SK-N-SH (cell line): ENCODE measurements at regions not wholly inside any gene's neighbourhood (a gene's known extent, or its start where the extent isn't known, plus 50 kb on each side); places are given as distances from the start of the nearest gene placed in this dataset.

ENCODE experiments used
- CTCF ChIA-PET: fragments of 300-600, 350-600 bp; formaldehyde crosslinking; extraction: SDS; loops from one replicate; lab custom pipeline; 2021; lab: Yijun Ruan, JAX
- POLR2A ChIA-PET: fragments of 350-600 bp; sonication (Branson Sonifier 250); formaldehyde crosslinking; extraction: SDS; loops from one replicate; lab custom pipeline; 2020; ENCODE audit warnings: antibody characterized with exemption, inconsistent platforms; lab: Yijun Ruan, JAX
- DNase-seq: peaks from one replicate; pipeline ENCODE4 v3.0.0; 2012
- H2AFZ ChIP-seq: fragments of 200-600 bp; sonication (generic); 2 replicates; pipeline ENCODE4 v1.8.1; 2016; ENCODE audit warnings: antibody characterized with exemption, mild to moderate bottlenecking, low read depth
- H3F3A ChIP-seq: fragments of 200-600 bp; sonication (generic); replicated peaks from 2 replicates; pipeline ENCODE3; 2016; ENCODE audit warnings: antibody characterized with exemption, mild to moderate bottlenecking; ENCODE audit not compliant: insufficient read depth
- H3K27ac ChIP-seq, 2 experiments: fragments of 200-500 bp in 1 of 2; fragments of 200-600 bp in 1 of 2; sonication (Bioruptor generic) in 1 of 2; sonication (generic), shearing (Covaris generic) in 1 of 2; 2 replicates each; pipeline versions ENCODE4 v1.5.1 to v1.6.1; 2014 to 2016; ENCODE audit warnings: low read depth in 2 of 2, inconsistent platforms in 1 of 2, low read length in 1 of 2, mild to moderate bottlenecking in 1 of 2, mixed read lengths in 1 of 2
- H3K27me3 ChIP-seq: fragments of 200-600 bp; sonication (generic), shearing (Covaris generic); 2 replicates; pipeline ENCODE4 v1.6.1; 2016; ENCODE audit warnings: mixed run types; ENCODE audit not compliant: insufficient read depth
- H3K36me3 ChIP-seq, 2 experiments: fragments of 200-500 bp in 1 of 2; fragments of 200-600 bp in 1 of 2; sonication (Bioruptor generic) in 1 of 2; sonication (generic) in 1 of 2; replicated peaks in 1 of 2; 2 replicates each; pipeline versions ENCODE3 to v1.5.1; 2014 to 2016; ENCODE audit warnings: low read length in 1 of 2, mild to moderate bottlenecking in 1 of 2; ENCODE audit not compliant: insufficient read depth in 2 of 2, control insufficient read depth in 1 of 2
- H3K4me1 ChIP-seq, 2 experiments: fragments of 200-500 bp in 1 of 2; fragments of 200-600 bp in 1 of 2; sonication (Bioruptor generic) in 1 of 2; sonication (generic), shearing (Covaris generic) in 1 of 2; 2 replicates each; pipeline versions ENCODE4 v1.5.1 to v1.6.1; 2014 to 2016; ENCODE audit warnings: low read depth in 1 of 2, low read length in 1 of 2, mixed run types in 1 of 2; ENCODE audit not compliant: insufficient read depth in 2 of 2, control insufficient read depth in 1 of 2
- H3K4me2 ChIP-seq: fragments of 200-600 bp; sonication (generic), shearing (Covaris generic); 2 replicates; pipeline ENCODE4 v1.6.1; 2017; ENCODE audit warnings: mixed run types
- H3K4me3 ChIP-seq, 2 experiments: fragments of 200-500 bp in 1 of 2; fragments of 200-600 bp in 1 of 2; sonication (Bioruptor generic) in 1 of 2; sonication (generic), shearing (Covaris generic) in 1 of 2; 2 replicates each; pipeline versions ENCODE4 v1.5.1 to v1.8.1; 2014 to 2016; ENCODE audit warnings: low read depth in 2 of 2, inconsistent platforms in 1 of 2, low read length in 1 of 2, mild to moderate bottlenecking in 1 of 2, mixed read lengths in 1 of 2, moderate library complexity in 1 of 2
- H3K79me2 ChIP-seq: fragments of 200-600 bp; sonication (generic); 2 replicates; pipeline ENCODE4 v1.8.1; 2017; ENCODE audit warnings: mild to moderate bottlenecking; ENCODE audit not compliant: insufficient read depth
- H3K9ac ChIP-seq: fragments of 200-600 bp; sonication (generic); 2 replicates; pipeline ENCODE4 v1.6.1; 2017; ENCODE audit warnings: mixed run types
- H3K9me2 ChIP-seq: fragments of 200-600 bp; sonication (generic); 2 replicates; pipeline ENCODE4 v1.6.1; 2017; ENCODE audit warnings: mixed run types
- H3K9me3 ChIP-seq: fragments of 200-600 bp; sonication (generic); 2 replicates; pipeline ENCODE4 v1.6.1; 2017; ENCODE audit warnings: mixed run types, mild to moderate bottlenecking, moderate library complexity
- H4K20me1 ChIP-seq: fragments of 200-600 bp; sonication (generic); 2 replicates; pipeline ENCODE4 v1.6.1; 2017; ENCODE audit warnings: mild to moderate bottlenecking, mixed run types; ENCODE audit not compliant: insufficient read depth
- CHD2 ChIP-seq: fragments of 150-350 bp; IDR thresholded peaks from 2 replicates; pipeline ENCODE4 v1.6.1; 2018; ENCODE audit warnings: low read length; ENCODE audit not compliant: partially characterized antibody
- ELF1 ChIP-seq: IDR thresholded peaks from 2 replicates; pipeline ENCODE4 v1.4.0; 2012
- EZH2phosphoT487 ChIP-seq: fragments of 200-600 bp; sonication (generic); IDR thresholded peaks from 2 replicates; pipeline ENCODE4 v1.6.1; 2017; ENCODE audit warnings: low read depth, mixed run types, mild to moderate bottlenecking, antibody characterized with exemption, moderate library complexity, borderline replicate concordance
- FOXM1 ChIP-seq: IDR thresholded peaks from 2 replicates; pipeline ENCODE4 v1.4.0; 2012; ENCODE audit warnings: low read depth, mild to moderate bottlenecking
- GABPA ChIP-seq: IDR thresholded peaks from 2 replicates; pipeline ENCODE4 v1.4.0; 2012; ENCODE audit warnings: low read depth, mild to moderate bottlenecking
- JUND ChIP-seq: IDR thresholded peaks from 2 replicates; pipeline ENCODE4 v1.4.0; 2012
- MEF2A ChIP-seq: IDR thresholded peaks from 2 replicates; pipeline ENCODE4 v1.4.0; 2012; ENCODE audit warnings: low read depth, borderline replicate concordance
- NFIC ChIP-seq: IDR thresholded peaks from 2 replicates; pipeline ENCODE4 v1.4.0; 2012; ENCODE audit warnings: borderline replicate concordance
- NRF1 ChIP-seq: IDR thresholded peaks from 2 replicates; pipeline ENCODE4 v1.6.1; 2012; ENCODE audit warnings: low read depth, mild to moderate bottlenecking, low read length
- POLR2AphosphoS5 ChIP-seq: IDR thresholded peaks from 2 replicates; pipeline ENCODE4 v1.6.1; 2012; ENCODE audit warnings: low read depth, low read length
- RAD21 ChIP-seq: IDR thresholded peaks from 2 replicates; pipeline ENCODE4 v1.6.1; 2012; ENCODE audit warnings: mild to moderate bottlenecking, low read length
- RCOR1 ChIP-seq: fragments of 150-350 bp; IDR thresholded peaks from 2 replicates; pipeline ENCODE4 v1.6.1; 2017; ENCODE audit warnings: antibody characterized with exemption, low read length
- RFX5 ChIP-seq: IDR thresholded peaks from 2 replicates; pipeline ENCODE4 v1.6.1; 2012; ENCODE audit warnings: mild to moderate bottlenecking, improper control_type of control experiment, low read length
- RXRA ChIP-seq: IDR thresholded peaks from 2 replicates; pipeline ENCODE4 v1.4.0; 2012; ENCODE audit warnings: low read depth, mild to moderate bottlenecking, borderline replicate concordance
- SIN3A ChIP-seq: IDR thresholded peaks from 2 replicates; pipeline ENCODE4 v1.6.1; 2012; ENCODE audit warnings: low read depth, mild to moderate bottlenecking, low read length, moderate library complexity, borderline replicate concordance
- TAF1 ChIP-seq: IDR thresholded peaks from 2 replicates; pipeline ENCODE4 v1.6.1; 2012; ENCODE audit warnings: low read depth, mild to moderate bottlenecking, low read length, moderate library complexity, borderline replicate concordance
- TCF12 ChIP-seq: IDR thresholded peaks from 2 replicates; pipeline ENCODE4 v1.4.0; 2012
- TEAD4 ChIP-seq: IDR thresholded peaks from 2 replicates; pipeline ENCODE4 v1.4.0; 2012; ENCODE audit warnings: mild to moderate bottlenecking, borderline replicate concordance; ENCODE audit not compliant: insufficient read depth
- USF2 ChIP-seq: fragments of 150-350 bp; IDR thresholded peaks from 2 replicates; pipeline ENCODE4 v1.6.1; 2017; ENCODE audit warnings: antibody characterized with exemption, low read length, low read depth, borderline replicate concordance
- YY1 ChIP-seq: IDR thresholded peaks from 2 replicates; pipeline ENCODE4 v1.4.0; 2012; ENCODE audit warnings: low read depth, mild to moderate bottlenecking
- WGBS: methylation state at CpG from one replicate; pipeline ENCODE4 v1.1.6; 2017; ENCODE audit warnings: low lambda C conversion rate; 5-methylcytosine and 5-hydroxymethylcytosine counted together
- TF ChIP-seq, protein P1 (sequence below): fragments of 200-600 bp; sonication (generic); IDR thresholded peaks from 2 replicates; pipeline ENCODE4 v1.6.1; 2017; ENCODE audit warnings: antibody characterized with exemption, mild to moderate bottlenecking, moderate library complexity
- TF ChIP-seq, protein P2 (sequence below): IDR thresholded peaks from 2 replicates; pipeline ENCODE4; 2012
- TF ChIP-seq, protein P3 (sequence below): IDR thresholded peaks from 2 replicates; pipeline ENCODE4 v1.4.0; 2012; ENCODE audit warnings: low read depth

DNA sequence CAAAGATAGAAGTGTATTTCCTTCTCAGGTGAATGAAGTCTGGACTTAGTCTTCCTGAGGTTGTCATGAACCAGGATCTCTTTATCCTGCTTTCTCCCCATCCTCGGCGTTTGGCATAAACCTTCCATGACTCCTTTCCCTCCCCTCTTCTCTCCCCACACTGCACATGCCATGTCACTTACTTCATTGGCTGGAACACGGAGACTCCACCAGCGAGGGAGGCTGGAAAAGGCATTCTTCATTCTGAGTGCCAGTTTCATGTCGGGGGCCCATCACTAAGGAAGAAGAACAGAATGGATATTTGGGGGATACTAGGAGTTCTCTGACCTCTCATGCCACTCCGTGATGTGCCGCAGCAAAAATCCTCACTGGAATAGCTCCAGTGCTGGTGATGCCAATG is 105.6 kb downstream of the VCPKMT start (continued):
- no peak for TF ChIP-seq MEF2A
- TF ChIP-seq CHD2, result no peak
- TF ChIP-seq ELF1, result no peak
- no peak for TF ChIP-seq TEAD4
- TF ChIP-seq YY1, result 0 out of 2 replicates have a peak, but pooled peaks have one; percentile 39
- no peak for TF ChIP-seq RAD21
- no peak for TF ChIP-seq NRF1
- no peak for TF ChIP-seq EZH2phosphoT487
- TF ChIP-seq GABPA, result no peak
- TF ChIP-seq RFX5, result no peak
- no peak for TF ChIP-seq FOXM1
- TF ChIP-seq RCOR1, result no peak

DNA sequence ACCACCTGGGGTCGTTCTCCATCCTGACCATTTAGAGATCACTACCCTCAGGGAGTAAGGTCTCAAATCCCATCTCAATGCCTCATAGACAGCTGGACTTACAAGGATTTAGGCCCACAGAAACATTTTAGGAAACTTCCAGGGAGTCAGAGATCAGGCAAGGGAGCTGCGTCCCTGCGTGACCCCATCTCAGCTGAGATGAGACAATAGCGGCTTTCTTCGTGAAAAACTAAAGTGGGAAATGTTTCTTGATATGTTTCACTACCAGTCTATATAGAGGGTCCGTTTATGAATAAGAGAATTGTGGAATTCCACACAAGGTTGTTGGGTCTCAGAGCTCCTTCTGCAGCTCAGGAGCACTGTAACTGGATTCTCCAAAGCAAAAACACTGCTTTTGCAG is 105.1 kb downstream of the VCPKMT start:
- no peaks in the 10 kb centered on the region for H4K20me1 ChIP-seq
- no peaks in the 10 kb centered on the region for H3K36me3 ChIP-seq
- no peaks in the 10 kb centered on the region for H3K27me3 ChIP-seq
- peak overlapping the region; percentile 62; the same call in 1 of the 2 replicates for H3K4me2 ChIP-seq
- H3F3A ChIP-seq, result peaks cover 41% of the 10 kb centered on the region
- no peaks in the 10 kb centered on the region for H3K9me2 ChIP-seq
- ChIA-PET POLR2A (no interaction called here), CTCF (interaction anchor here (1.0 kb wide), 1 partner anchor 93 kb away, joined by 4 read pairs; no protein-coding TSS in a partner anchor)
- peak overlapping the region; percentile 58; the same call in 1 of the 2 replicates for H2AFZ ChIP-seq
- H3K9me3 ChIP-seq, result no peaks in the 10 kb centered on the region
- H3K4me3 ChIP-seq, result no peak overlapping the region
- no peaks in the 10 kb centered on the region for H3K79me2 ChIP-seq
- no peak for TF ChIP-seq POLR2AphosphoS5
- TF ChIP-seq, protein P1, sequence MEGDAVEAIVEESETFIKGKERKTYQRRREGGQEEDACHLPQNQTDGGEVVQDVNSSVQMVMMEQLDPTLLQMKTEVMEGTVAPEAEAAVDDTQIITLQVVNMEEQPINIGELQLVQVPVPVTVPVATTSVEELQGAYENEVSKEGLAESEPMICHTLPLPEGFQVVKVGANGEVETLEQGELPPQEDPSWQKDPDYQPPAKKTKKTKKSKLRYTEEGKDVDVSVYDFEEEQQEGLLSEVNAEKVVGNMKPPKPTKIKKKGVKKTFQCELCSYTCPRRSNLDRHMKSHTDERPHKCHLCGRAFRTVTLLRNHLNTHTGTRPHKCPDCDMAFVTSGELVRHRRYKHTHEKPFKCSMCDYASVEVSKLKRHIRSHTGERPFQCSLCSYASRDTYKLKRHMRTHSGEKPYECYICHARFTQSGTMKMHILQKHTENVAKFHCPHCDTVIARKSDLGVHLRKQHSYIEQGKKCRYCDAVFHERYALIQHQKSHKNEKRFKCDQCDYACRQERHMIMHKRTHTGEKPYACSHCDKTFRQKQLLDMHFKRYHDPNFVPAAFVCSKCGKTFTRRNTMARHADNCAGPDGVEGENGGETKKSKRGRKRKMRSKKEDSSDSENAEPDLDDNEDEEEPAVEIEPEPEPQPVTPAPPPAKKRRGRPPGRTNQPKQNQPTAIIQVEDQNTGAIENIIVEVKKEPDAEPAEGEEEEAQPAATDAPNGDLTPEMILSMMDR, result no peak
- TF ChIP-seq SIN3A, result no peak
- no peak for TF ChIP-seq RFX5
- no peak for TF ChIP-seq TAF1
- TF ChIP-seq CHD2, result no peak
- TF ChIP-seq TCF12, result no peak
- TF ChIP-seq USF2, result no peak
- TF ChIP-seq, protein P2, sequence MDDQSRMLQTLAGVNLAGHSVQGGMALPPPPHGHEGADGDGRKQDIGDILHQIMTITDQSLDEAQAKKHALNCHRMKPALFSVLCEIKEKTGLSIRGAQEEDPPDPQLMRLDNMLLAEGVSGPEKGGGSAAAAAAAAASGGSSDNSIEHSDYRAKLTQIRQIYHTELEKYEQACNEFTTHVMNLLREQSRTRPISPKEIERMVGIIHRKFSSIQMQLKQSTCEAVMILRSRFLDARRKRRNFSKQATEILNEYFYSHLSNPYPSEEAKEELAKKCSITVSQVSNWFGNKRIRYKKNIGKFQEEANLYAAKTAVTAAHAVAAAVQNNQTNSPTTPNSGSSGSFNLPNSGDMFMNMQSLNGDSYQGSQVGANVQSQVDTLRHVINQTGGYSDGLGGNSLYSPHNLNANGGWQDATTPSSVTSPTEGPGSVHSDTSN, result no peak
- TF ChIP-seq RAD21, result no peak
- TF ChIP-seq NFIC, result no peak
- no peak for TF ChIP-seq TEAD4
- no peak for TF ChIP-seq MEF2A
- TF ChIP-seq JUND, result no peak
- TF ChIP-seq RXRA, result no peak
- TF ChIP-seq GABPA, result no peak
- TF ChIP-seq, protein P3, sequence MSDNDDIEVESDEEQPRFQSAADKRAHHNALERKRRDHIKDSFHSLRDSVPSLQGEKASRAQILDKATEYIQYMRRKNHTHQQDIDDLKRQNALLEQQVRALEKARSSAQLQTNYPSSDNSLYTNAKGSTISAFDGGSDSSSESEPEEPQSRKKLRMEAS, result no peak
- no peak for DNase-seq
- H3K27ac ChIP-seq, result peak overlapping the region in 1 of 2 experiments; percentile 93; a peak in 2 of 4 replicates
- WGBS, result 92% methylated on average over 6 of the region's 6 CpGs
- peaks cover 8 to 28% of the 10 kb centered on the region in 2 experiments; a peak in 3 of 4 replicates for H3K4me1 ChIP-seq
- H3K9ac ChIP-seq, result peak overlapping the region; percentile 54; the same call in 1 of the 2 replicates
